NB4 (cell line): ENCODE measurements at regions not wholly inside any gene's neighbourhood (a gene's known extent, or its start where the extent isn't known, plus 50 kb on each side); places are given as distances from the start of the nearest gene placed in this dataset.

Source experiments
- MYC ChIP-seq: IDR thresholded peaks from 2 replicates; pipeline ENCODE4 v1.6.1; 2011; ENCODE audit warnings: low read depth, low read length
- POLR2A ChIP-seq: IDR thresholded peaks from 2 replicates; pipeline ENCODE4 v1.6.1; 2011; ENCODE audit warnings: mild to moderate bottlenecking; ENCODE audit not compliant: insufficient read length; ENCODE audit errors: extremely low read depth
- TF ChIP-seq, protein P1 (sequence below): IDR thresholded peaks from one replicate; pipeline ENCODE4 v1.5.1; 2012; ENCODE audit warnings: low read depth, low read length
- TF ChIP-seq, protein P2 (sequence below): IDR thresholded peaks from 2 replicates; pipeline ENCODE4 v1.6.1; 2011; ENCODE audit warnings: low read depth, low read length

DNA sequence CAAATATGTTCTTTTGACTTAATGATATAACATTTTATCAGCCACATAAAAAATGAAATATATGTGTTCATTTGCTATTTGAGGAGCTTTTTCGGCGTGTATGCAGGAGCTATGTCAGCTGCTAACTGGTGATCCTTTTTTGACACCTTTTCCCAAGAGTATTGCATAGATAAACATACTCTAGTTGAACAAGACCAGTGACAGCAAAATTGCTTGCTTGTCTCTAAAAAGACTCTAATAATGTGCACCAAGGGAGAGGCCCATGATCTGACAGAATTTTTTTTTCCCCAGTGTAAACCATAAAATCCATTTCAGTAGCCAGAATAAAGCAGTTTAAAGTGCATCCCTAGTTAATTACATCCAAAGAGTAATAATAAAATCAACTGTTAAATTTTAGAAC lies 103.6 kb upstream of the BARHL2 start:
- TF ChIP-seq, protein P1, sequence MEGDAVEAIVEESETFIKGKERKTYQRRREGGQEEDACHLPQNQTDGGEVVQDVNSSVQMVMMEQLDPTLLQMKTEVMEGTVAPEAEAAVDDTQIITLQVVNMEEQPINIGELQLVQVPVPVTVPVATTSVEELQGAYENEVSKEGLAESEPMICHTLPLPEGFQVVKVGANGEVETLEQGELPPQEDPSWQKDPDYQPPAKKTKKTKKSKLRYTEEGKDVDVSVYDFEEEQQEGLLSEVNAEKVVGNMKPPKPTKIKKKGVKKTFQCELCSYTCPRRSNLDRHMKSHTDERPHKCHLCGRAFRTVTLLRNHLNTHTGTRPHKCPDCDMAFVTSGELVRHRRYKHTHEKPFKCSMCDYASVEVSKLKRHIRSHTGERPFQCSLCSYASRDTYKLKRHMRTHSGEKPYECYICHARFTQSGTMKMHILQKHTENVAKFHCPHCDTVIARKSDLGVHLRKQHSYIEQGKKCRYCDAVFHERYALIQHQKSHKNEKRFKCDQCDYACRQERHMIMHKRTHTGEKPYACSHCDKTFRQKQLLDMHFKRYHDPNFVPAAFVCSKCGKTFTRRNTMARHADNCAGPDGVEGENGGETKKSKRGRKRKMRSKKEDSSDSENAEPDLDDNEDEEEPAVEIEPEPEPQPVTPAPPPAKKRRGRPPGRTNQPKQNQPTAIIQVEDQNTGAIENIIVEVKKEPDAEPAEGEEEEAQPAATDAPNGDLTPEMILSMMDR, result no peak
- TF ChIP-seq MYC (no peak), POLR2A (no peak)
- TF ChIP-seq, protein P2, sequence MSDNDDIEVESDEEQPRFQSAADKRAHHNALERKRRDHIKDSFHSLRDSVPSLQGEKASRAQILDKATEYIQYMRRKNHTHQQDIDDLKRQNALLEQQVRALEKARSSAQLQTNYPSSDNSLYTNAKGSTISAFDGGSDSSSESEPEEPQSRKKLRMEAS, result no peak
